Activated CD4-positive, alpha-beta T cell treated with anti-CD3 and anti-CD28 coated beads, Interleukin-2, amount 50 U/mL, for 24 hours (primary cell): ENCODE measurements at regions not wholly inside any gene's neighbourhood (a gene's known extent, or its start where the extent isn't known, plus 50 kb on each side); places are given as distances from the start of the nearest gene placed in this dataset.

Source experiments
- DNase-seq, 2 donors: peaks; one replicate each; pipeline ENCODE4 v3.0.0-alpha.2; 2020; ENCODE audit warnings: low read depth in 1 of 2, low spot score in 1 of 2

DNA sequence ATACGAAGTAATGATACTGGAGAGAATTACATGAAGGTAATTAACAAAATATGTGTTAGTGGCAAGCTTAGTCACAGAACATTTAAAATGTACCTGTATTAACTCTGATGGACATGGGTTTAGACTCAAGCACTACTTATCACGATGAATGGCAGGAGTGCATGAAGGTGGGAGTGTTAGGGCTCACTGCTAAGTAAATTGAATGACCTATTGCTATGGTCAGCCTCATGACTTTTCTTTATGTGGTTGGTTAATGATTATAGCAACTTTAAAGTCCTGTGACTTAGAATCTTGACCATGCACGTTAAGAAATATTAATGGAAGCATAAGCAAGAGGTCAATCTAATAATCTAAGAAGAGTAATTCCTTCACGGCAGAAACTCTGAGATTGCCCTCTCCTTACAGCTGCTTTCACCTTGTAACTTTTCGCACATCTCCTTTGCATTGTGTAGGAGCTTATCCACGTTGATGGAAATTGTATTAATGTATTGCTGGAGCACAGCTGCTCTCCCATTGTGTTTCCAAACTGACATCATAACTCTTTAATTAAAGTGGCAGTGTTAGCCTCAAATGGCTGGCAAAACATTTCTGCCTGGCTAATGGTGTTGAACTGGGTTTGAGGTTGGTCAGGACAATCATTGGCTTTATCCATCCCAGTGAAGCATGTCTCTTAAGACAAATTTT is 114.5 kb downstream of the RXFP2 start:
- no peak for DNase-seq

DNA sequence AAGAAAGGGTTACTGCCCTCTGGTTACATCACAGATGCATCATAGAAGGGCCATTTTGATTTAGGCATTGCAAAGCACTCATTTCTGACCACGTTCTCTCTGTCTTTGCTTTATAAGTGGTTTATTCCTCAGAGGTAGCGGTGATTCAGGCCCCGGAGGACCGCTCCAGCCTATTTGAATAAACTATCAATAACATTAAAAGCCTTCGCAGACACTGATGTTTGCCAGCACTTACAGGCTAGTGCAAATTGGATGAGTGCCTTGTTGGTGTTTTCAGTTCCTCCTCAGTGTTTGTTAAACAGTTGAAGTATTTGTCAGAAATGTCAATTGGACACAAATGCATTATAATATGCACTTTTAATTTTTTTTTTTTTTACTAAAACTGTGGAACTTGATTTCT is 120.2 kb downstream of the RXFP2 start:
- no peak for DNase-seq

GRCh38 chr13:31860002-31860401 is 120.7 kb downstream of the RXFP2 start:
- no peak for DNase-seq

GRCh38 chr13:31862828-31863227 is 123.5 kb downstream of the RXFP2 start:
- no peak for DNase-seq

GRCh38 chr13:31864307-31864706 is 125.0 kb downstream of the RXFP2 start:
- no peak for DNase-seq

GRCh38 chr13:31866099-31866498 is 126.8 kb downstream of the RXFP2 start:
- no peak for DNase-seq

DNA sequence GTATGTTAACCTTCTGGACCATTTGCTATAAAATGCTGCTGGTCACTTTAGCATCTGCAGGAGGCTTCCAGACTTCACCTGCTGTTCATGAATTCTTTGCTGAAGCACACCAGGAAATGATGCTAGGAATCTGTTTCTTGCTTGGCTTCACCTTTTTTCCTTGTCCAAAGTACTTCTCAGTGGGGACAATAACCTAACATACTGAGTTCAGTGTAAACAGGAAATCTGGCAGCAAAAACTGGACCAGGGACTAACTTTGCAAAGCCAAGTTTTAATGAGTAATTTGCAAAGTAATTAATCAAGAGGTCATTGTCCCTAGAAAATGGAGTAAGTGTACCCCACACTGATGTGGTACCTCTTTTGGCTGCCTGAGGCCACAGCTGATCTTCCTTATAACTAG is 128.4 kb downstream of the RXFP2 start:
- no peak for DNase-seq

GRCh38 chr13:31869582-31869981 is 130.3 kb downstream of the RXFP2 start:
- DNase-seq = no peak

- no peak for DNase-seq
Observed at GRCh38 chr13:31870511-31870910, 131.2 kb downstream of the RXFP2 start.

GRCh38 chr13:31873145-31873544 is 133.8 kb downstream of the RXFP2 start:
- DNase-seq = no peak

DNA sequence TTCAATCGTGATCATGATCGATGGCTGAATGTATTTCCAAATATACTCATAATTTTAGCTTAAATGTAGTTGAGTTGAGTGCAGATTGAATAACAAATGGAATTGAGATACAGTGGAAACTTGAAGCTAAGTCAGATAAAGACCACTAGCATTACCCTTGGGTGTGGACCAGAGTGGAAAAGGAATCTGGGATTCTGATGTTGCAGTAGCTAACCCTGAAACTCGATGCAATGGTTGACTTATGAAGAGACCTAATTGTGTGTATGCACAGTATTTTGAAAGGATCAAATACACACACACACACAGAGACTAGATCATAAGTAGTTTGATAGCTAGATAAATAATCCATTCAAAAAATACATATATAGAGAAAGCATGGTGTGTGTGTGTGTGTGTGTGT is 135.8 kb downstream of the RXFP2 start:
- DNase-seq = no peak

GRCh38 chr13:31878052-31878451 is 138.7 kb downstream of the RXFP2 start:
- DNase-seq = no peak

- DNase-seq = no peak
Observed at GRCh38 chr13:31878495-31878894, 139.2 kb downstream of the RXFP2 start.

DNA sequence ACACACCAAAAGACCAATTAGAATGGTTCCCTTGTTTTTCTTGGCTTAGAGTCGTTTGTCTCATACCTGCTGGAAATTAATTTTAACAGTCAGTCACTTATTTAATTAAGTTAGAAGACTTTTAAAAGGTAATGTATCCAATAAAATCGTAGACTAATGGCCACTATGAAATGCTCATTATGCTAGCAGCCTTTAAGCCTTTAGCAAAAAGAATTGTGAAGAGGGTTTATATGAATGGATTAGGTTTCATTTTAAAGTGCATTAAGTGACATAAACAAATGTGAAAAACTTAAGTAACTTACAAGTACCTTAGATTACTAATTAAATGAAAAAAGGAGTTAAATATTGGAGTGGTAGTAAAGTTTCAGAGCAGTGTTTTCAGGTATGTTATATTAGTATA is 139.6 kb downstream of the RXFP2 start:
- DNase-seq = no peak

- DNase-seq = no peak
Observed at GRCh38 chr13:31880851-31881494, 141.6 kb downstream of the RXFP2 start.

DNA sequence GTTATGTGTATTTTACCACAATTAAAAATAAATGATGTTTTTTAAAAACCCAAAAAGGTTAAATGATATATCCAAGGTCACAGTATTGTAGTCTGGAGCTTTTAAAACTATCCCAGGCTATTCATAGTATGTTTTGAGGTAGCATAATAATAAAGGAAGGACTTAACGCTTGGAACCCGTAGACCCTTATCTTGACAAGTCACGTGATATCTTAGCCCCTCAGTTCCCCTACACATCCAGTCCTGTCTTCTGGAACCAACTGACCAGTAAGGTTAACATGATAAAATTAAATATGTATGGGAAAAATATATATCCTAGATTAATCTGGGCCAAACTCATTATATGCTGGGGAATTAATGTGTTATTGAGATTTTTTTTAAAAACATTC is 142.2 kb downstream of the RXFP2 start:
- DNase-seq = no peak

GRCh38 chr13:31882794-31883193 is 143.5 kb downstream of the RXFP2 start:
- no peak for DNase-seq

GRCh38 chr13:31884556-31884955 is 145.2 kb downstream of the RXFP2 start:
- DNase-seq = no peak

DNA sequence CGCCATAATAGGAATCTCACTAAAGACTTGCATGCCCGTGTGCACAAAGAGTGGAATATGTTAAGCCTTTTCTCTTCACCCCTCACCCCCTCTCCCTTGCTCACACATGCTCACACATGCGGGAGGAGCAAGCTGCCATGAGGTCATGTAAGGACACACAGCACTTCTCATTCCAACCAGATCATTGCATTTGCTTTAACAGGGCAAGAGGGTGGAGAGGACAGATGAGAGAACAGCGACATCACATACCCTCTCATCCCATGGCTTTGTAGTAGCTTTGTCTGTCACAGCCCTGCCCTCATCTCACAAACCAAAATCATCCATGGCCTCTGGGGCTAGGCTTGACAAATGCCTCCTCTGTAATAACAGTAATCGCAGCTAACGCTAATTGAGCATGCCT is 145.6 kb upstream of the FRY start:
- DNase-seq = no peak

GRCh38 chr13:31887286-31887685 is 144.3 kb upstream of the FRY start:
- DNase-seq = no peak

DNA sequence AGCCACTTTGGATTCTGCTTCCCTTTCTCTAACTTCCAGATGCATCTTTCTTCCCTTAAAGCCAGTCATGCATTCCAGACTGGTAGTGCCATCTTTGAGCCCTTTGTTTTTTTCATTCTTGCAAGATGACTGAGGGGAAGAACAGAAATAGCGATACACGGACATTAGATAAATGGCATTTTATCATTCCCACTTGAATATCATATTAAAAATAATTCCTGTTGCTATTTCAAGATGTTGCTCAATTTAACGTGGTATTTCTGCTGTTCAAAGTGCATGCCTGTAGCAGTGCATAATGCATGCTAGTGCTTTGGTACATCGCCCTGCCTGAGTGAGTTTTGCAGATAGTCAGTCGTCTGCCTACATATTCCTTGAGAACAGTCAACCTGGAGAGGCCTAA is 140.6 kb upstream of the FRY start:
- no peak for DNase-seq

DNA sequence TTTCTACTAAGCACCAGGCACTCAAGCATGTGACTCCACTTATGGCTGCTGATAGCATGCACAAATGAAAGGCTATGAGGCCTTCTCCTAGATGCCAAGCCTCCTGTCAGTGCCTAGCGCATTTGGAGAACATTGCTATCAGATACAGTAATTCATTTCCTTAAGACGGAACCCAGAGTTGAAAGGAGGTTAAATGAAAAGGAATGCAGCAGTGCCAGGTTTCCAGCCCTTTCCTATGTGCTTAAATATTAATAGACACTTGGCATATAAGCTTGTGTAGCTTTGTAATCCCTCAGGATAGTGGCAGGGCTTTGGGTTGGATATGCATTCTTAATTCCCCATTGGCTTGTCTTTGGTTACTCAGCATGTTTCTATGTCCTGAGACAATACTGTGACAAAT is 140.1 kb upstream of the FRY start:
- DNase-seq = no peak

- no peak for DNase-seq
Observed at GRCh38 chr13:31894931-31895330, 136.6 kb upstream of the FRY start.
